ENCODE measurements at regions not wholly inside any gene's neighbourhood (a gene's known extent, or its start where the extent isn't known, plus 50 kb on each side); places are given as distances from the start of the nearest gene placed in this dataset.

GRCh38 chr6:164129218-164129617 is 714.7 kb downstream of the QKI start:
- TF ChIP-seq CEBPB (IDR thresholded peaks at IDR 0.05) (no peak), CREB1 (IDR thresholded peaks at IDR 0.05; ENCODE audit: low read depth) (no peak), YY1 (IDR thresholded peaks at IDR 0.05; ENCODE audit: low read depth) (no peak), EGR1 (IDR thresholded peaks at IDR 0.05) (no peak), USF1 (IDR thresholded peaks at IDR 0.05) (no peak), ZBTB7A (IDR thresholded peaks at IDR 0.05; ENCODE audit: low read depth) (no peak), EP300 (IDR thresholded peaks at IDR 0.05; ENCODE audit: borderline replicate concordance) (no peak), MAX (IDR thresholded peaks at IDR 0.05) (no peak), RAD21 (IDR thresholded peaks at IDR 0.05; ENCODE audit: low read depth) (no peak)
